ENCODE measurements at regions not wholly inside any gene's neighbourhood (a gene's known extent, or its start where the extent isn't known, plus 50 kb on each side); places are given as distances from the start of the nearest gene placed in this dataset.

DNA sequence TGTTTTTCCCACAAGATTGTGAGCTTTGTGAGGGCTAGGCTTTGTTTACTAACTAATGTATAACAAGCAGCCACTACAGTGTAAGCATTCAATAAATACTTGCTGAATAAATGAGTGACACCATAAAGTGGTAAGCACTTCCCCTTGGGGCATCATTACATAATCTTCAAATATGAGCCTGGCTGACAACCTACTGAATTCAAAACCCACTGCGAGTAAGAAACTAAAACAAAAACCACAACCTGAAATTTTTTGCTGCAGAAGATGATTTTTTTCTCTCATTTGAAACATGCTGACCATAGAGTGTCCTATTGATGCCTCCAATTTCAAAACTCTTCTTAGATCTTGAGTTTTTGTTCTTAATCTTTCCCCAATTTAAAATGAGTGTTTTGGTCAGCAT is 331.3 kb upstream of the CCNG1 start:
- TF ChIP-seq, protein P1, sequence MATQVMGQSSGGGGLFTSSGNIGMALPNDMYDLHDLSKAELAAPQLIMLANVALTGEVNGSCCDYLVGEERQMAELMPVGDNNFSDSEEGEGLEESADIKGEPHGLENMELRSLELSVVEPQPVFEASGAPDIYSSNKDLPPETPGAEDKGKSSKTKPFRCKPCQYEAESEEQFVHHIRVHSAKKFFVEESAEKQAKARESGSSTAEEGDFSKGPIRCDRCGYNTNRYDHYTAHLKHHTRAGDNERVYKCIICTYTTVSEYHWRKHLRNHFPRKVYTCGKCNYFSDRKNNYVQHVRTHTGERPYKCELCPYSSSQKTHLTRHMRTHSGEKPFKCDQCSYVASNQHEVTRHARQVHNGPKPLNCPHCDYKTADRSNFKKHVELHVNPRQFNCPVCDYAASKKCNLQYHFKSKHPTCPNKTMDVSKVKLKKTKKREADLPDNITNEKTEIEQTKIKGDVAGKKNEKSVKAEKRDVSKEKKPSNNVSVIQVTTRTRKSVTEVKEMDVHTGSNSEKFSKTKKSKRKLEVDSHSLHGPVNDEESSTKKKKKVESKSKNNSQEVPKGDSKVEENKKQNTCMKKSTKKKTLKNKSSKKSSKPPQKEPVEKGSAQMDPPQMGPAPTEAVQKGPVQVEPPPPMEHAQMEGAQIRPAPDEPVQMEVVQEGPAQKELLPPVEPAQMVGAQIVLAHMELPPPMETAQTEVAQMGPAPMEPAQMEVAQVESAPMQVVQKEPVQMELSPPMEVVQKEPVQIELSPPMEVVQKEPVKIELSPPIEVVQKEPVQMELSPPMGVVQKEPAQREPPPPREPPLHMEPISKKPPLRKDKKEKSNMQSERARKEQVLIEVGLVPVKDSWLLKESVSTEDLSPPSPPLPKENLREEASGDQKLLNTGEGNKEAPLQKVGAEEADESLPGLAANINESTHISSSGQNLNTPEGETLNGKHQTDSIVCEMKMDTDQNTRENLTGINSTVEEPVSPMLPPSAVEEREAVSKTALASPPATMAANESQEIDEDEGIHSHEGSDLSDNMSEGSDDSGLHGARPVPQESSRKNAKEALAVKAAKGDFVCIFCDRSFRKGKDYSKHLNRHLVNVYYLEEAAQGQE (IDR thresholded peaks at IDR 0.05; ENCODE audit: unreplicated experiment), result no peak
- TF ChIP-seq JUNB (IDR thresholded peaks at IDR 0.05; ENCODE audit: unreplicated experiment) (no peak), NANOG (IDR thresholded peaks at IDR 0.05; ENCODE audit: borderline replicate concordance) (no peak), POLR2AphosphoS5 (IDR thresholded peaks at IDR 0.05; ENCODE audit: low read depth) (no peak), EZH2 (IDR thresholded peaks at IDR 0.05; ENCODE audit: low read depth, unreplicated experiment) (no peak), EZH2phosphoT487 (IDR thresholded peaks at IDR 0.05; ENCODE audit: unreplicated experiment) (no peak), CREB1 (CRISPR knock-in tag; IDR thresholded peaks at IDR 0.05; ENCODE audit: low read depth) (no peak), ZNF331 (CRISPR knock-in tag; IDR thresholded peaks at IDR 0.05; ENCODE audit: low read depth) (no peak), ZNF114 (CRISPR knock-in tag; IDR thresholded peaks at IDR 0.05) (no peak)
- TF ChIP-seq, protein P2, sequence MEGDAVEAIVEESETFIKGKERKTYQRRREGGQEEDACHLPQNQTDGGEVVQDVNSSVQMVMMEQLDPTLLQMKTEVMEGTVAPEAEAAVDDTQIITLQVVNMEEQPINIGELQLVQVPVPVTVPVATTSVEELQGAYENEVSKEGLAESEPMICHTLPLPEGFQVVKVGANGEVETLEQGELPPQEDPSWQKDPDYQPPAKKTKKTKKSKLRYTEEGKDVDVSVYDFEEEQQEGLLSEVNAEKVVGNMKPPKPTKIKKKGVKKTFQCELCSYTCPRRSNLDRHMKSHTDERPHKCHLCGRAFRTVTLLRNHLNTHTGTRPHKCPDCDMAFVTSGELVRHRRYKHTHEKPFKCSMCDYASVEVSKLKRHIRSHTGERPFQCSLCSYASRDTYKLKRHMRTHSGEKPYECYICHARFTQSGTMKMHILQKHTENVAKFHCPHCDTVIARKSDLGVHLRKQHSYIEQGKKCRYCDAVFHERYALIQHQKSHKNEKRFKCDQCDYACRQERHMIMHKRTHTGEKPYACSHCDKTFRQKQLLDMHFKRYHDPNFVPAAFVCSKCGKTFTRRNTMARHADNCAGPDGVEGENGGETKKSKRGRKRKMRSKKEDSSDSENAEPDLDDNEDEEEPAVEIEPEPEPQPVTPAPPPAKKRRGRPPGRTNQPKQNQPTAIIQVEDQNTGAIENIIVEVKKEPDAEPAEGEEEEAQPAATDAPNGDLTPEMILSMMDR (conservative IDR thresholded peaks at IDR 0.05; ENCODE audit: low read depth in 2 of 2), result no peak
- TF ChIP-seq, protein P3, sequence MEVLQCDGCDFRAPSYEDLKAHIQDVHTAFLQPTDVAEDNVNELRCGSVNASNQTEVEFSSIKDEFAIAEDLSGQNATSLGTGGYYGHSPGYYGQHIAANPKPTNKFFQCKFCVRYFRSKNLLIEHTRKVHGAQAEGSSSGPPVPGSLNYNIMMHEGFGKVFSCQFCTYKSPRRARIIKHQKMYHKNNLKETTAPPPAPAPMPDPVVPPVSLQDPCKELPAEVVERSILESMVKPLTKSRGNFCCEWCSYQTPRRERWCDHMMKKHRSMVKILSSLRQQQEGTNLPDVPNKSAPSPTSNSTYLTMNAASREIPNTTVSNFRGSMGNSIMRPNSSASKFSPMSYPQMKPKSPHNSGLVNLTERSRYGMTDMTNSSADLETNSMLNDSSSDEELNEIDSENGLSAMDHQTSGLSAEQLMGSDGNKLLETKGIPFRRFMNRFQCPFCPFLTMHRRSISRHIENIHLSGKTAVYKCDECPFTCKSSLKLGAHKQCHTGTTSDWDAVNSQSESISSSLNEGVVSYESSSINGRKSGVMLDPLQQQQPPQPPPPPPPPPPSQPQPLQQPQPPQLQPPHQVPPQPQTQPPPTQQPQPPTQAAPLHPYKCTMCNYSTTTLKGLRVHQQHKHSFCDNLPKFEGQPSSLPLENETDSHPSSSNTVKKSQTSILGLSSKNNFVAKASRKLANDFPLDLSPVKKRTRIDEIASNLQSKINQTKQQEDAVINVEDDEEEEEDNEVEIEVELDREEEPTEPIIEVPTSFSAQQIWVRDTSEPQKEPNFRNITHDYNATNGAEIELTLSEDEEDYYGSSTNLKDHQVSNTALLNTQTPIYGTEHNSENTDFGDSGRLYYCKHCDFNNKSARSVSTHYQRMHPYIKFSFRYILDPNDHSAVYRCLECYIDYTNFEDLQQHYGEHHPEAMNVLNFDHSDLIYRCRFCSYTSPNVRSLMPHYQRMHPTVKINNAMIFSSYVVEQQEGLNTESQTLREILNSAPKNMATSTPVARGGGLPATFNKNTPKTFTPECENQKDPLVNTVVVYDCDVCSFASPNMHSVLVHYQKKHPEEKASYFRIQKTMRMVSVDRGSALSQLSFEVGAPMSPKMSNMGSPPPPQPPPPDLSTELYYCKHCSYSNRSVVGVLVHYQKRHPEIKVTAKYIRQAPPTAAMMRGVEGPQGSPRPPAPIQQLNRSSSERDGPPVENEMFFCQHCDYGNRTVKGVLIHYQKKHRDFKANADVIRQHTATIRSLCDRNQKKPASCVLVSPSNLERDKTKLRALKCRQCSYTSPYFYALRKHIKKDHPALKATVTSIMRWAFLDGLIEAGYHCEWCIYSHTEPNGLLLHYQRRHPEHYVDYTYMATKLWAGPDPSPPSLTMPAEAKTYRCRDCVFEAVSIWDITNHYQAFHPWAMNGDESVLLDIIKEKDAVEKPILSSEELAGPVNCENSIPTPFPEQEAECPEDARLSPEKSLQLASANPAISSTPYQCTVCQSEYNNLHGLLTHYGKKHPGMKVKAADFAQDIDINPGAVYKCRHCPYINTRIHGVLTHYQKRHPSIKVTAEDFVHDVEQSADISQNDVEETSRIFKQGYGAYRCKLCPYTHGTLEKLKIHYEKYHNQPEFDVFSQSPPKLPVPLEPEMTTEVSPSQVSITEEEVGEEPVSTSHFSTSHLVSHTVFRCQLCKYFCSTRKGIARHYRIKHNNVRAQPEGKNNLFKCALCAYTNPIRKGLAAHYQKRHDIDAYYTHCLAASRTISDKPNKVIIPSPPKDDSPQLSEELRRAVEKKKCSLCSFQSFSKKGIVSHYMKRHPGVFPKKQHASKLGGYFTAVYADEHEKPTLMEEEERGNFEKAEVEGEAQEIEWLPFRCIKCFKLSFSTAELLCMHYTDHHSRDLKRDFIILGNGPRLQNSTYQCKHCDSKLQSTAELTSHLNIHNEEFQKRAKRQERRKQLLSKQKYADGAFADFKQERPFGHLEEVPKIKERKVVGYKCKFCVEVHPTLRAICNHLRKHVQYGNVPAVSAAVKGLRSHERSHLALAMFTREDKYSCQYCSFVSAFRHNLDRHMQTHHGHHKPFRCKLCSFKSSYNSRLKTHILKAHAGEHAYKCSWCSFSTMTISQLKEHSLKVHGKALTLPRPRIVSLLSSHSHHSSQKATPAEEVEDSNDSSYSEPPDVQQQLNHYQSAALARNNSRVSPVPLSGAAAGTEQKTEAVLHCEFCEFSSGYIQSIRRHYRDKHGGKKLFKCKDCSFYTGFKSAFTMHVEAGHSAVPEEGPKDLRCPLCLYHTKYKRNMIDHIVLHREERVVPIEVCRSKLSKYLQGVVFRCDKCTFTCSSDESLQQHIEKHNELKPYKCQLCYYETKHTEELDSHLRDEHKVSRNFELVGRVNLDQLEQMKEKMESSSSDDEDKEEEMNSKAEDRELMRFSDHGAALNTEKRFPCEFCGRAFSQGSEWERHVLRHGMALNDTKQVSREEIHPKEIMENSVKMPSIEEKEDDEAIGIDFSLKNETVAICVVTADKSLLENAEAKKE (CRISPR knock-in tag; IDR thresholded peaks at IDR 0.05), result no peak
- TF ChIP-seq, protein P4, sequence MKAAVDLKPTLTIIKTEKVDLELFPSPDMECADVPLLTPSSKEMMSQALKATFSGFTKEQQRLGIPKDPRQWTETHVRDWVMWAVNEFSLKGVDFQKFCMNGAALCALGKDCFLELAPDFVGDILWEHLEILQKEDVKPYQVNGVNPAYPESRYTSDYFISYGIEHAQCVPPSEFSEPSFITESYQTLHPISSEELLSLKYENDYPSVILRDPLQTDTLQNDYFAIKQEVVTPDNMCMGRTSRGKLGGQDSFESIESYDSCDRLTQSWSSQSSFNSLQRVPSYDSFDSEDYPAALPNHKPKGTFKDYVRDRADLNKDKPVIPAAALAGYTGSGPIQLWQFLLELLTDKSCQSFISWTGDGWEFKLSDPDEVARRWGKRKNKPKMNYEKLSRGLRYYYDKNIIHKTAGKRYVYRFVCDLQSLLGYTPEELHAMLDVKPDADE (IDR thresholded peaks at IDR 0.05), result no peak

Measured in GM23338 (cell line).